Dermis microvascular lymphatic vessel endothelial cell (primary cell): ENCODE measurements at regions not wholly inside any gene's neighbourhood (a gene's known extent, or its start where the extent isn't known, plus 50 kb on each side); places are given as distances from the start of the nearest gene placed in this dataset.
A peak's percentile ranks its signal among the peaks of the same experiment; 100 is the strongest.

ENCODE experiments used
- DNase-seq, 2 donors: peaks; one replicate each; pipeline versions ENCODE4 v3.0.0 to v3.0.0-alpha.2; 2010; ENCODE audit warnings: low read depth in 2 of 2

DNA sequence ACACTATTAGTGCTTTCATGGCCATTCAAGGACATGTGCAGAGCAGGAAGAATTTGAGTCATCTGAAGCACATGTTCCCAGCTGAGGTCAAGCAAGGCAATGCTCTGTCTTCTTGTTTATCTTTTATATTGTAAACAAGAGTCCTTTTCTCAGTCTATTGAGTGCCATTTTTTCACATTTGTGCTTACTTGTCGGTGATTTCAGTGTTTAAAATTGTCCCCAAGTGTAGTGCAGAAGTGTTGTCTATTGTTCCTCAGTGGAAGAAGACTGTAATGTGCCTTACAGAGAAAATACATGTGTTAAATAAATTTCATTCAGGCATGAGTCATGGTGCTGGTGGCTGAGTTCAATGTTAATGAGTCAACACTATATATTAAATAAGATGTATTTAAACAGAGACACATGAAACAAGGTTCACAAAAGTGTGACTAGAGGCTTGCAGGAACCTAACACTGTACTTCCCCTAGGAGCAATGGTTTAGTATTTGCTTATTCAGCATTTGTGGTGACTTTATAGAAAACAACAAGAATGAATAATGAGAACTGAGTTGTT is 391.1 kb downstream of the LRIG3 start:
- peak in 1 of 2 donors; percentile 33 for DNase-seq

DNA sequence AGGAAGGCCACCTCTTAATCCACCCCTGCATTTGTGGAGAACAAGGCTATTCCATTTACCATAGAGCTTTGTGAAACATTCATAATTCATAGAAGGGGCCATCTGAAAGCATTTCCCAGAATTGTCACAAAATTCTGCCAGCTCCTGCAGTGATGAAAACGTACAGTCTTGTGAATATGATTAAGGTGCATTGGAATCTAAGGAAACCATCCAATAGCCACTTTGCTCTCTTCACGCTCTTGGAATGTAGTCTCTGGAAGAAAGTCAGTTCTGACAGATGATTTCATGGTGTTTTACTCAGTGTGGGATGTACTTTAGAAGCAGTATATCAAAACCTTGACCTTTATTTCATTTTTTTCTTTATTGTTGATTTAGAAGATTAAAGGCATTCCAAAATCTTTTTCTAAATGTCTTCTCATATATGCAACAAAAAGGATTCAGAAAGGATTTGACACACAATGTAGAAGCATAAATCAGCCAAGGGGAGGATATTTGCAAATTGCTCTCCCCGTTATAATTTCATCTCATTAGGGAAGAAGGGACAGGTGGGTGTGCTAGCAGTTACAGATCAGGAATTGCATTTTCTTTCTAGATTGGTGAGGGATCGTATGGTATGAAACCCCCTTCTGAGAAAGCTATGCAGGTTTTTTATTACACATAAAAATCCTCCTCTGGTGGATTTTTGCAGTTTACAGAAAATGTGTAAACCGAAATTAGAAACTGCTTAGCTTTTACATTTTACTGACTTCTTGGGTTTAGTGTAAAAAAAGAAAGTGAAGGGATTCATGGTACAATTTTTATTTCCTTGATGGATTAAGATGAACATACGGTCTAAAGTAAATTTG is 390.2 kb downstream of the LRIG3 start:
- DNase-seq: no peak

DNA sequence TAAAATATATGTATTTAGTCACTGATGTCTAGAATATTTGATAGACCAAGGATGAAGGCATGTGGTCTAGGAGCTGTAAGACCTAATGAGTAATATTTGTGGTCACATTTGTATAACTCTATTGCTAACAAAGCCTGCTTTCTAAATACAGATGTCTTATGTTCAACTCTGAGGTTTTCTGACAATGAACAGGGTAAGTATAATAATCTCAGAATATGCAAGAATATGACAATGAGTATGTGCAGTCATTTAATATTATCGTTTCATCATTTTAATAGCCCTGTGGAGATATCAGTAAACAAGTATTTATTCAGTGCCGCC is 389.6 kb downstream of the LRIG3 start:
- DNase-seq: no peak

DNA sequence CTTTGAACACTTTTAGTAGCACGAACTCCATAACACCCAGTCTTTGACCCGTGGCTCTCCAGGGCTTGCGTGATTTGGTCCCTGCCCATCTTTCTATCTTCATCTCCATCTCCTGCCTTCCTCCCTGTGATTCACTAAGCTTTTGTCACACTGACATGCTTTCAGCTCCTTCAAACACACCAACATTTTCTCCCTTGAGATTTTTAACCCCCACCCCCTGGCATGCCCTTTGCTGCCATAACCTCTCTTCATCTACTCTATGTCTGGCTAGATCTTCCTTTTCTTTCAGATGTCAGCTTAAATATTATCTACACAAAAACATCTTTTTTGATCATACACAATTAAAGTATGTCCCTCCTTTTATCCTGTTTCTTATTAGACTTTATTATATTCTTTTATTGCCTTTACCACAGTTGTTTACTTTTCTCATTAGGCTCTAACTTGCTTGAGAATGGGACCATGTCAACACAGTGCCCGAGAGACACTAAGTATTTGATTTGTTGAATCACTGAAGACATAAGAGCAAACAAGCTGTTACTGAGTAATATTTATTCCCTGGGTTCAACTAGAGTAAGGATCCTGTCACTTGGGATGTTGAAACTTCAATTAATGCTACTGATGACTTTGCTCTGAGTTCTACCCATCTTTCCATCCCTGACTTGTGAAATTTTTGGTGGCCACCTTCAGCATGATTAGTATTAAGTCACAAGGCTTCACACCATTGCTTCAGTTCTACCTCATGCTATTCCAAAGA is 387.3 kb downstream of the LRIG3 start:
- no peak for DNase-seq

DNA sequence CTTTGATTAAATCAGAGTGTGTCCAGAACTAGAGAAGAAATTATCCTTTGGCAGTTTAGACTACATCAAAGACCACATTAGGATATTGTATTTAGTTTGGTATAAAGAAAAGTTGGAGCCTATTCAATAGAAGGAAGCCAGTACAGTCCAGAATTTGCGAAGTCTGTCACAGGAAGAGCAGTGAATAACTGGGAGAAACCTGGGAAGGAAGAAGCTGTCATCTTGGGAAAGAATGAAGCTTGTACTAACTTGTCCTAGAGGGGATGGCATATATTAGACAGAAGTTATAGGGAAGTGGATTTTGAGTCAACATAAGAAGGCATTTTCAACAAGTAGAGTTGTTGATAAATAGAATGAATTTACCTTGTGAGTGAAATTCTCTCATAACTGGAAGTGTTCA is 386.7 kb downstream of the LRIG3 start:
- DNase-seq: peak in 1 of 2 donors; percentile 3

DNA sequence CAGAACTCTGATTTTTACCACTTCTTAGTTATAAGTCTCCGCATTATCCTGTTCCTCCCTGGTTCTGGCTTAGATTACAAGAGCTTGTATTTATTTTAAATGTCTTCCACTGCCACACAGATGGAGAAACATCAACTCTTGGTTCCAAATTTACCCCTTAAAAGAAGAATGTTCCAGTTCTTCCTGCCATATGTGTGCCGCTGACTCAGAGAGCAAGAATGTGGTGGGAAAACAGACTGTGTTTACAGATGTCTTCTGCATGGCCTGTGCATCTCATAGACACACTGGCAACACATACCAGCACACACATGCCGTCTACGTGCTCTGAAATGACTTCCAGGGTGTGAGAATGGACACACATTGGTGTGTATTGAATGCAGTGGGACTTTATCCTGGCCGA is 383.0 kb downstream of the LRIG3 start:
- peak in 1 of 2 donors; percentile 53 for DNase-seq

DNA sequence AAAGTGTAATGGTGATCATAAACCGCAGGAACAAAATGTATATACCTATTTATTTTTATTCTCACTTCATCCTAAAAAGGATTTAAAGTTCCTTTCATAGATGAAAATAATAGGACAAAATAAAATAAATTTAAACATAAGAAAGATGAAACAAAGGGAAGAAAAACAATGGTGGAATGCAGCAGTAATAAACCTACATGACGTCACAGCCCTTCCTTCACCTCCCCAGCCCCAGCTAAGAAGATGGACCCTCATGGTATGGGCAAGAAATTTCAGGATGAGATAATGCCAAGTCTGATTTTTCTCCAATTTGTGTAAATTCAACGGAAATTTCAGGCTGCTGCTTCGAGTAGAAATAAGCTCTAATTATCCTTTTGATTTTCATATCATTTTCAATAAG is 381.0 kb downstream of the LRIG3 start:
- DNase-seq: no peak

DNA sequence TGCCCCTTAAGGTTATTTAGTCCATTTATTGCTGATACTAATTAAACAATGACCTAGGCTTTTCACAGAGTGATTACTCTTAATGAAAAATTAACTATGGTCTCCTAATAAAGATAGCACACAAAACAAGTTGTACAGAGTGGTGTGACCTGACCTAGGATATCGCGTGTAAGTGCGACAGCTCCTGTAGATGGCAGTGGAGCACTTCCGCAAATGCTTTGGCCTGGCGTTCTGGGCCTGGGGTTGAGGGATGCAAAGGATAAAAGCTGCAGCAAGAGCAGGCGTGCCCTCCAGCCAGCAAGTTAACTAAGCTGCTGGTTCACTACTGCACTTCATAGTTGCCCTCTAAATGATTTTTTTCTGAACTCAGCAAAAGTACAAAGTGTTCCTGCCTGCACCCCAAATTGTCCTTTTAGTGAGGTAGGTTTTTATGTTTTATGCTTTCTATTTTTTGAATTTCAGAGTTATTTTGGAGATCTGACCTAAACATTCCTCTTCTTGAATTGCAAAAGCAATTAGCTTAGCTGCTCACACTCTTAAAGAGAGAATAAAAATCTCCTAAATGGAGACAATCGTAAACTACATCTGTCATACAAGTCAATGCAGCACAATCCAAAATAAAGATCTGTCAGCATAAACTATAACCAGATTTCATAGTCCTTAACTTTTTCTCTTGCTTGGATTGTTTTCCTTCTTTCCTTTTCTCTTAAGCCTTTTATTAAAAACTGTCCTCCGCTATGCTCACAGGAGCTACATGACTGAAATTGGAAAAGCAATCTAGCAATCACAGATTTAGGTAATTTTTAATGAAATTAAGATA is 379.6 kb downstream of the LRIG3 start:
- DNase-seq: peak; percentile 41 to 79

DNA sequence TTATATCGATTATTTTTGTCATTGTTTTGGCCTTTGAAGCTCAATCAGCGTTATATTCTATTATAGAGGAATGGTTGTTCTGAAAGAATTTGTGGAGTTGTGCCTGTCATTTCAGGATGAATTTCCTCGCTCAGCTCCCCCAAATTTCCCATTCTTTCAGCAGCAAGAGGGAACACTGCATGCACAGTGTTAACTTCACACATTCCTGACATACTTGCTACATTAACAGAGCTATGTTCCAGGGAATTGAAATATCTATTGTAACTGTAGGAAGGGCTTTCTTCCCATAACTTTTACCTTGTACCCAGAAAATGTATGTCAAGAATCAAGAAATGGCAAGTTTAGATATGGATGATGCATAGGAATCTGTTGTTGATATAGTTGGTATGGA is 379.0 kb downstream of the LRIG3 start:
- peak in 1 of 2 donors; percentile 6 for DNase-seq

DNA sequence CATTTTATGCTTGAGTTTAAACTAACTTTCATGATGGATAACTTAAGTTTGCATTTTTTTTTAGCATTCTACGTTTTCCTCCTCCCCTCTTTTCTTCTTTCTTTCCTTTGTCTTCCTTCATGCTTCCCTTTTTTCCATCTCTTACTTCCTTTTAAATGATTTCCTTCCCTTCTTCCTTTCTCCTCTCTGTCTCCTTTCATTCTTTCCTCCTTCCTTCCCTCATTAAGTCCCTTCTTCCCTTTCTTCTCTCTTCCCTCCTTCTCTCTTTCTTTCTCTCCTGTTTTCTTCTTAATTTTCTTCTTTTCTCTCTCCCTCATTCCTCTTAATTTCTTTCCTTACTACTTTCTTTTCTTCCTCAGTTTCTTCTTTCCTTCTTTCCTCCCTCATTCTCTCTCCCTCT is 376.0 kb downstream of the LRIG3 start:
- DNase-seq: no peak

DNA sequence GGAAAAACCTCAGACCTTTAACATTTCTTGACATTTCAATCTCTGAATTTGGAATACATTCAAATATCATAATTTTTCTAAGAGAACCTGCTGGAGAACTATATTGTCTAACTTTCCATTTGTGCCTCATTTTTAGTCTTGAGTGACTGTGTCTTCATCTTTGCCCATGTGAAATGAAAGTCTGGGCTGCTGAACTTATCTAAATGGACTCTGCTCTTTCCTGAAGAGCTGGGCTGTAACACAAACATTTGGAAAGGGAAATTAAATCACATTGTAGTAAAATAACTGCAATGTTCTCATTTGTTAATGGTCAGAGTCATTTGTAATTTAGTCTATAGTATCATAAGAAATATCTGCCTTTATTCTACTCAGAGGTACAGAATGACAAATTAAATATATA is 373.1 kb downstream of the LRIG3 start:
- DNase-seq: no peak

DNA sequence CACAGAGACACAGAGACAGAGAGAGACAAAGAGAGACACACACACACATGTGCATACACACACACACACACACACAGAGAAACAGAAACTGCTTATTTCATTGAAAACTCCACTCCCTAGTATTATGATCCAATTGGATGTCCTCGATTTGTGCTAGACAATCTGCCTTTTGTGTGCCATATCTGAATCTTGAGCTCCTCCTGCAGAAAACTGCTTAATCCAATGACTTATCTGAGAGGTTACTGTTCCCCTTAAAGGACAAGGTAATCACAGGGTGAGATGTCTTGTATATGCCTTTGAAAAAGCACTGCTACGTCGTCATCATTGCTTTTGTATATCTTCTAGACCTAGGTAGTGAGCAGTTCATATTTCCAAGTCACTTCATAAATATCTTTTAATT is 371.5 kb downstream of the LRIG3 start:
- no peak for DNase-seq

DNA sequence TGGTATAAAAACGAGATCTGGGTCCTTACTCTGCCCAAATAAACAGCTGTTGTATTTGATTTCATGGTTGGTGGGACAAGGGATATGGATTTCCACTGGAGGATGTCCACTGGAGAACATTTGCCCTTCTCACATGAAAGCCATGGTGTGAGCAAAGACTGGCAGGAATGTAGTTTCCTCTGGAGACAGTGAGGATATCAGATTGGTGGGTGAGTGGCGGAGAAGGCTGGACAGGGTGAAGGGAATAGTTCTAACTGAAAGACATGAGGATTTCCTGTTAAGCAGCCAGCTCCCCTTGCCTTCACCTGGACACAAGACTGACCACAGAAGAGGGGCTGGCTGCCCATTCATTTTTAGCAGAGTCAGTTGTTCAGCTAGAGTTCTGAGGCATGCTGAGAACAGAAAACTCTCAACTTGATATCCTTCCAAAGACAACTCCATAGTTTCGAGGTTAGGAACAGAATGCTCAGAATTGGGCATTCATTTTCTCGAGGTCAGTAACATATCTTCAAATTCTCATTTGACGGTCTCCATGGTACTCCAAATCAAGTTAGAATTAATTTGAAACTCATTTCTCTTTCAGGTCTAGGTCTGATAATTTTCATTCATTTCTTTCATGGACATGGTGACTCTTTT is 365.7 kb downstream of the LRIG3 start:
- no peak for DNase-seq

DNA sequence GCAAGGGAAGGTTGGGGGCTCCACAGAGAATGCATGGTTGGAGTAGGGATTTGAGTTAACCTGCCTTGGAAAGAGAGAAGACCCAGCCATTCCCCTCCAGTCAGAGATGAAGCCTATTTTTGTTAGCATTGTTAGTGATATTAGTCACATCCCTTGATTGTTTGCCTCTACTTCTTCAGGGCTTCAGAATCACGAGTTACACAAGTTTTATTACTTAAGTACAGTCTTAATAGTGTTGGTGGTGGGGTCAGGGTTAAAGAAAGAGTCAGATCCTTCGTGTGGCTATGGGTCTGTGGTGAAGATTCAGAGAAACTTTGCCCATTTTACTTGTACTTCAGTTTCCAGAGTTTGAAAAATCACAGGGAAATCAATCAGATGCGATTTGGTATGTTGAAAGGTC is 363.1 kb downstream of the LRIG3 start:
- DNase-seq: peak in 1 of 2 donors; percentile 90

DNA sequence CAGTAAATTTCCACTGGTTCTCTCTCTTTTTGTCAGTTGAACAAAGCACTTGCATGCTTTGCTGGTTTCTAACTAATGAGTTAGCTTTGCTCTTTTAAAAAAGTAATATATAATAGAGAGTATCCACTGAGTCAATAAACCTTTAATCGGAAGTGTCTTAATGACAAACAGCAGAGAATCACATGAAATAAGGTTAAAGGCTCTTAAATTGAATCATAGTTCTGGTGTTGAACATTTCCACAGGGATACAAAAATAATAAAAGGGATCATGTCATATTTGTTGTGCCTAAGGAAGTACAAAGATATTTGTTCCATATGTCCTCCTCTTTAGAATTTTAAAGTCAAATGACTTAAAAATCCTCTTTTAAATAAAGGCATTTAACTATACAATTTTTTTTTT is 362.6 kb downstream of the LRIG3 start:
- DNase-seq: no peak

DNA sequence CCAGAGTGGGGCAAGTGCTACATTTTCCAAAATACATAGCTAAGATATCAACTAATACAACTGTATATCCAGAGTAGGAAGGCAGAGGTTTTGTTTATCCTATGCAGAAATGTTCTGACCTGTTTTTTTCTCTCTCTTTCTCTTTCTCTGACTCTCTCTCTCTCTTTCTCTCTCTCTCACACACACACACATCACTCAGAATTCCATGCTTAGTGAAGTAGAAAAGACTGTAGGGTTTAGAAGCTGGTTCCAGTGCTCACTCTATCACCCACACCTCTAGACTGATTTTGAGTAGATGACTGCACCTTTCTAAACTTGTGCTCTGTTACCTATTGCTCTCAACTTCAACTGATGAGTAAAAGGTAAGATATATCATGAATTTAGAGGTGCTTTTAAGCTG is 356.7 kb downstream of the LRIG3 start:
- DNase-seq: no peak

DNA sequence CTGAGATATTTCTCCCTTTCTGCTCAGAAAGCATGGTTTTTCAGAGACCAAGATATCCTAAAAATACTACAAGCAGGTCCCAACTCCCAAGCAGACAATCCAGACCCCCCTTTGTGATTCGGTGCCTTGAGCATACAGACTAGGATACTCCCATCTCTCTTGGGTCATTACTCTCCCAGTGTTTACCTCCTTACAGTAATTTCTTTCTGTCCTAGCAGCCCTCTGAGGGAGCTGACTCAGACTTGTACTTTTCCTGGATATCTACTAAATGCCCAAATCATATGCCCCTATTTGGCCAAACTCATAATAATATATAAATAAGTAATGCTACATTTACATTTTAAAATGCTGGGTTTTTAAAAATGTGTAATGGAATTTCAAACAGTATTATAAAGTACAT is 355.6 kb downstream of the LRIG3 start:
- no peak for DNase-seq

DNA sequence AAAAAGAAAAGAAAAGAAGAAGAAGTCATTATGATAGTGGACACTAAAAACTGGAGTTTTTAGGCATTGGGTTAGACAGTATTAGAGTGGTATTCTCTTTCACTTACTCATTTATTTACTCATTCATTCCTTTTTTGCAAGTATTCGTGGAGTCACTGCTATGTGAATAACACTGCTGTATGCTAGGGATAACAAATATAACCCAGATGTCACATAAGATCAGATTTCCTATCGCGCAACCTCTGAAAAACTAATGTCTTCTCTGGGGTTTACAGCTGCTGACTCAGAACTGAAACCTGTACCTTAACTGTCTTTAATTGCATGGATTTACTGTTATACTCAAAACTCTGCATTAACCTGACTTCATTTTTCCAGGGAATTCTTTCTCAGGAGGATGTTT is 353.7 kb downstream of the LRIG3 start:
- DNase-seq: no peak

DNA sequence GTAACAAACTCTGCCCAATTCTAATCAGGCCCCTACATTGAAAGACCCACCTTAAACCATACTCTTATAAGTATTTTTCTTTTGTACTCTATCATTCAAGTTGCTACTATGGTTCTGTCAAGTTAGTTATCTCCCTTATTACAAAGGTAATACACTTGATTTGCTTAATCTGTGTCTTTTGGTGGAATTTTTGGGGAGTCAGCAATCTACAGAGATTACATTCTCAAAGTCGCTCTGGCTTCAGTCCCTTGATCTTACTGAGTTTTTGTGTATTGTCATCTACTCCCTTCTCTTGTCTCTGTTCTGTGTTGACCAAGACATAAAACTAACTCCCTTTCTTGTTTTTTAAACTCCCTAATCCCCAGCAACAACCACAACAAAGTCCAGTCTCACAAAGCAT is 353.1 kb downstream of the LRIG3 start:
- no peak for DNase-seq

DNA sequence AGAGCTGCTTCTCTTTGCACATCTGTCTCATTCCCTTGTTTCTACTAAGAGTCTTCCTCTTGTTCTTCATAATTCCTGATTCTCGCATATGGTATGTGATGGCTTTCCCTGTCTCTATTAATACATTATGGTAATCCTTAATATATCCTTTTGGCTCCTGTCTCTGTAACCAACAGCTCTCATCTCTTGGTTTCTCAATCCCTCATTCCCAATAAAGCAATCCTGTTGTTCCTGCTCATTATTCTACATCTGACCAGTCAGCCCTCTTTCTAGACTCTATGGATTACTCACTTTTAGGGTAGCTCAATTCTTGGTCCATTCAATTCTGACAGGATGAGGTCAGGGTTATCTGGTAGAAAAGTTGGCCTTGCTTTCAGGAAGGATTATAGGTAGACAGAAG is 349.9 kb downstream of the LRIG3 start:
- no peak for DNase-seq

DNA sequence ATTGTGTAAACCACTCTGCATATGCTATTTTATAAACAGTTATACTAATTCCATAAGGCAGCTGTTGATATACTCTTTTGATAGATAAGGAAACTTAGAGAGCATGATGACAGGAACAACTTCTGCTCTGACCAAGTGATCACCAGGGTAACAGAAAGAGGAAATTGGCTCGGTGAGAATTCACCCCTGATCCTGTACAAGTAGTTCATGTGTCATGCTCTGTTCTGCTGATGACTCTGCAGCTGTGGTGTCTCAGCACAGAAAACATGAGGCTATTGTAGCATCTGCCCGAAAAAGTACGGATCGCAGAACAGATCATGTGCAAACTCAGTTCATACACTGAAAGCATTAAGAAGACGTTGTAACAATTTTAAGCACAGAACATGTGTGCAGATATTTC is 345.0 kb downstream of the LRIG3 start:
- peak in 1 of 2 donors; percentile 4 for DNase-seq

DNA sequence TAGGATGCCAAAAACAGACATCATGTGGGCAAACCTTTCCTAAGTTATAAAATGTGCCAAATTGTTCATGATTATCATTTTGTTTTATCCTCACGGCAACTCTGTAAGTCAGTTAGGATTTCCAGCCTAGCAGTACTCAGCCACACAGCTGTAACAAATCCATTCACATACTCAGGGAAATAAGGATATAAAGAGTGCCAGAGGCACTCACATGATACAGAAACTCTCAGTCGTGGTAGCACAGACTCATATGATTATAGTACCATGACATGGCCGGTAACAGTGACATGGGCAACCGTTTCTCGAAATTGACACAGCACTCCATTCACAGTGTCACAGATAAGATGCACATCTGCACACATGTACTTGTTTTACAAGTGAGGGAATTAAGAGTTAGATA is 344.2 kb downstream of the LRIG3 start:
- DNase-seq: no peak
